ENCODE measurements at regions not wholly inside any gene's neighbourhood (a gene's known extent, or its start where the extent isn't known, plus 50 kb on each side); places are given as distances from the start of the nearest gene placed in this dataset.

DNA sequence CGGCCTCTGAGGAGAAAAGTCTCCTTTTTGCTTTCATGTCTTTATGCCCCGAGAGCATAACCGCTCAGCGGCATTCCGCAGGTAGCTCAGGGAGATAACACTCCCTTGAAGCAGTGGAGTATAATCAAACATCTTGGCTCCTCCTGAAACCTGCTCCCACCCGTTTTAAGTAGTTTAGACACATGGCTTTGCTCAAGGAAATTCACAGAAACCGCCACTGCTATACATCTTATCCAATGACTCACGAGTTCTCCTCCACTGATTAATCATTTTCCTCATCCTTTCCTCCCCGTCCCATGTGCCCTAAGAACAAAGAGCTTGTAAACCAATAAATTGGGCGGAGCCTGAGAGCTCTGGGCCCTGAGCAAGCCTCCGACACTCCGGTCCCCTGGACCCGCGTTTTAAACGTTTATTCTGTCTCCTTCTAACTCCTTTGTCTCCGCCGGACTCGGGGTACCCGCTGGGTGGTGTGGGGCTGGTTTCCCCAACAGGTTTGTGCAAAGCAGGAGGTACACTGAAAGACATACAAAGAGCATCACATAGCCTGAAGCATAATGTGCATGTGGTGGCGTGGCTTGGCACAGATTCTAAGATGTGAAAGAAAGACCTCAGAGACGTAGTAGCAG, 401.2 kb downstream of the TLL1 start:
- DNase-seq (ENCODE audit: low spot score): no peak

DNA sequence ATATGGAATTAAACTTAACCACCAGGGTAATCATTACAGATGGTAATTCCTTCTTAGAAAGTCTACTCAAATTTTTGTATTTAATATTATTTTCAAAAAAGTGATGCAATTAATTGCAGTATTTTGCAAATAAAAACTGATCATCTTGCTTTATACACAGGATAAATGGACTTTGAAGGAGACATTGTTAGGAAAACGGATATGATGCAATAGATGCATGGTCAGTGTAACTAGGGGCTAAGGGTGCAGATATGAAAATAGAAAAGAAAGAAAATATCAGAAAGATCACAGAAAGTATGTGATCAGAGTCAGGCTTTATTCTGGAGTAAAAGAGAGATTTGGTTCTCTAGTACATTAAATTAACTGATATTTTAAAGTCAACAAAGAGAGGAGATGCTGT, 401.7 kb downstream of the TLL1 start:
- no peak for DNase-seq (ENCODE audit: low spot score)

DNA sequence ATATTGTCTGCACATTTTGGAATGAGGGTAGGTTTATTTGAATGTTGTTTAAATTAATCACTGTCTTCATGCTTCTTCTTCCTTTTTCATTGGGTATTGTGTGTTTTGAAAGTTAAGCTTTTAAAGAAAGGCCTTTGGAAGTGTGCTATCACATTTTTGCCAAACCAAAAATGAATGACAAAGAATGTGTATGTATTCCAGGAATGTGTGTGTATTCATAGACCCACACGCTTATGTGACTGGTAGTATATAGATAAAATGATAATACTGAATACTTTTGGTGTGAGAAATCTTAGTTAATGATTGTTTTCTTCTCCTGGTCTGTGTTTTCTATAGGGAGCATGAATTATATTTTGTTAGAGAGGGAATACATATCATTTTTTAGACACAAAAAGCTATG, 404.4 kb downstream of the TLL1 start:
- DNase-seq (ENCODE audit: low spot score): no peak

DNA sequence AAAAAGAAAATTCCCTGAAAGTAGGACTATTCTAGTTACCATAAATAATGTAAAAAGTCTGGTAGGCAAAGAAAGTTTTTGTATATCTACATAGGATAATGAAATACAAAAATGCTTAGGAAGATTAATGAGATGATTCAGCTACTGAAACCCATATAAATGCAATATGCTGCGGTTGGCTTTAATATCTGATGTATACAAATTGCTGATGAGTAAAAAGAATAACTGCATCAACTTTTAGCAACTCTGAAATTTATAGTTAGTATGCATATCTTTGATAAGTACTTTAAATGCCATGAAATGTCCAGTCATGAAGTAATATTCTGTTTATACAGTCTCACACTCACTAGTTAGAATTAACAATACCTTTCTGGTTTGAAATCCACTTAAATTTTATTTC, 404.8 kb downstream of the TLL1 start:
- no peak for DNase-seq (ENCODE audit: low spot score)

DNA sequence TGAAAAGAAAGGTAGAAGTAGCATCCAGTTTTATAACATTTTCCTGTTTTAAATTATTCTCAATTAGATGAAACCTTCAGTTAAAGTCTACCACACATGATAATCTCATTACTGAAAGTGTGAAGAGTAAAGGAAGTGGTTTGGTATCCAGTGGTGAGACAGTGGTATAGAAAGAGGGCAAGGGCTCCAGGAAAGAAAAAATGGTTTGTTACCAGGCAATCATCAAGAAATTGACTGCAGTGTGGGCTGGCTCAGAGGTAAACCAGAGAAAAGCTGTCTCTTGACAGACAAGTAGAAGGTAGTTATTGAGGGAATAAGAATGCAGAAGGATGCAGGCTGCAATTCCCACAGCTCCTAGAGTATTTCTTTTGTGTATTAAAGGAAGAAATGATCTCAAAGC, 406.2 kb downstream of the TLL1 start:
- no peak for DNase-seq (ENCODE audit: low spot score)

DNA sequence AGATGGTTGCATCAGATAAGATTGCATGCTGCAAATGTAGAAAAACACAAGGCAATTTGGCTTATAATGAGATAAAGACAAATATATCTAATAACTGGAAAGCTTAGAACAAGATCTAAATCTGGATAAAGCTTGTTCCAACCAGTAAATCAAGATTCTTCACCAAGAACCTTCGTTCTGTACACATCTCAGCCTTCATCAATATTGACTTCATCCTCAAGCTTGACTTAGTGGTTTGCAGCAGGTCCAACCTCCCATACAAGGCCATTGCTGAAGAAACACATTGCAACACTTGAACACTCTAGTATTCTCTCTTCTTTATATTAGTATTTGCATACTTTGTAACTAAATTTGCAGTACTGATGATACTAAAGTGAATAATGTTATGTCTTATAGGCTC, 407.6 kb downstream of the TLL1 start:
- no peak for DNase-seq (ENCODE audit: low spot score)

DNA sequence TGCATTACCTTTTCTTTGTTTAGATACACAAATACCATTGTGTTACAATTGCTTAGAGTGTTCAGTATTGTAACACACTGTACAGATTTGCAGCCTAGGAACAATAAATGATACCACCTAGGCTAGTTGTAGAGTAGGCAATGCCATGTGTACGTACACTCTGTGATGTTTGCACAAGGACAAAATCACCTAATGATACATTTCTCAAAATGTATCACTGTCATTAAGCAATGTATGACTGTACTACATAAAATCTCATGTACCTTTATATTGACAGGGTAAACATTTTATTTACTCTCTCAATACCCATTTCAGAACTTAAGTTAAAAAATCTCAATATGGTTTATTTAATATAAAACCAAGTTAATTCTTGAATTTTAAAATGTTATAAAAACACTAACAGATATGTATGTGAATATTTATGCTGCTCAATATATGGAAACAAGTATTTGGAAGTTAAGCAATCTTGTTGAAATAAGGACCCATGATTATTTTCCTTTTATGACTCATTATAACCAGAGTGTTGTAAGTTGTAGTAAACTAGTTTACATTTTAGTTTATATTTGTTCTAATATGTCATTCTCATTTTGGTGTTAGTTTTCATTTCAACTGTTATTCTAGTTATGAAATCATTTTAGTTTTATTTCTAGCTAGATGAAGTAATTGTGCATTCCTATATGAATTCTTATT, 409.2 kb downstream of the TLL1 start:
- no peak for DNase-seq (ENCODE audit: low spot score)

DNA sequence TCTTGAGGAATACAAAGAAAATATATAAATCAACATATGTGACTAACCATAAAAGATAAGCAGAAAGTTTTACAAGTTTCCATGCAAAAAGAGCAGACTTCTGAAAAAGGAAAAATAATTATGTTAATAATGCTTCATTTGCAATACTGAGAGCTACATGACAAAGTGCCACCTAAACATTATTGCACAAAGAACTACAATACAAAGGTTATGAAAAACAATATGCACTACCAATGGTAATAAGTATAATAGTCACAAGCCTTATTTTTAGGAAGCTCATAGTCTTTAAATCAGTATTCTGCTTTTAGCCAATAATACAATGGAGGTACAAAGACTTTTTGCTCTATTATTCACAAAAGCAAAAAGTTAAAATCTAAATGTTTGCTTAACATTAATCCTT, 411.2 kb downstream of the TLL1 start:
- DNase-seq (ENCODE audit: low spot score): no peak

DNA sequence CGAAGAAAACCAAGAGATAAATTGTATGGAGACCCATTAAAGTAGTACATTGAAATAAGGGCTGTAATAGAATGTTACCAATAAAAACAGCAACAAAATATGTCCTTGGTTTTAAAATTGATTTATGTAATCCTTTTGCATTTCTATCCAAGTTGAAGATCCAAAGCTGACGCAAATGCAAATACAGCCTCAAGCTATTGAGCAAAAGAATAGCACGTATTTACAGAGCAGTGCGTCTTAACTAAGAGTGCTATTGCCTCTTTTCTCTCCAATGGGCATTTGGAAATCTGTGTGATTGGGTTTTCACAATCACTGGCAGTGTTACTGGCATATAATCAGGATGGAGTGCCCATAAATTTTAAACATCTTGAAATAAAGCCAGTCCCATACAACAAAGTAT, 417.4 kb downstream of the TLL1 start:
- no peak for DNase-seq (ENCODE audit: low spot score)

DNA sequence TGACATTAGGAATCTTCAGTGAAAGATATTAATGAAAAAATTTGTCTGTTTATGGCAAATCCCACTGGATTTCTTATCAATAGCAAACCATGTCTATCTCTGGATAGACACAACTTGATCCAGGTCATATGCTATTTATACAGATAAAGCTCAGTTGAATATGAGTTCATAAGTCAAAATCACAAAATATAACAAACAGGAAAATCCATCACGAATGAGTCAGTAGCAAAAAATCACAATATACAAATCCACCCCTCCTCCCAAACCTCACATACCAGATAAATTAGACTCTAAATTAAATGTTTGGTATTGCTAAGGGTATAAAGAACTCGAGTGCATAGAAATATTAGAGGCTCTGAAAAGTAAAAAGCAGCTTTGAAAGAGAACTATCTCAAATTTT, 420.5 kb downstream of the TLL1 start:
- no peak for DNase-seq (ENCODE audit: low spot score)

DNA sequence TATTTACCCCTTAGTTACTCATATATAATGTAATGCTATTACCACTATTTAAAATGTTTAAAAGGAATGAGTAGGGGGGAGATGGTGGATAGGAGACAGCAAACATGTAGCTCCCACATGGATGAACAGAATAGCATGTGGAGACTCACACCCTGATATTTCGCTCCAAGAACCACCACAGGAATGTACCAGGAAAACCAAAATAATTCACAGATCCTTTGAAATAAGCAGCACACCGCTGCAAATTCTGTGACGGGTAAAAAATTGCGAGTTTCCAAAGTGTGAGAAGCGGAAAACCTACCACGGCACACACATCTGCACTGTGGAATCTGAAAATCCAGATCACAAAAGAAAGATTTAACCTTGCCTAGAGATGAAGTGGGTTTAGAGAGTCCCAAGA, 428.2 kb downstream of the TLL1 start:
- DNase-seq (ENCODE audit: low spot score): no peak

DNA sequence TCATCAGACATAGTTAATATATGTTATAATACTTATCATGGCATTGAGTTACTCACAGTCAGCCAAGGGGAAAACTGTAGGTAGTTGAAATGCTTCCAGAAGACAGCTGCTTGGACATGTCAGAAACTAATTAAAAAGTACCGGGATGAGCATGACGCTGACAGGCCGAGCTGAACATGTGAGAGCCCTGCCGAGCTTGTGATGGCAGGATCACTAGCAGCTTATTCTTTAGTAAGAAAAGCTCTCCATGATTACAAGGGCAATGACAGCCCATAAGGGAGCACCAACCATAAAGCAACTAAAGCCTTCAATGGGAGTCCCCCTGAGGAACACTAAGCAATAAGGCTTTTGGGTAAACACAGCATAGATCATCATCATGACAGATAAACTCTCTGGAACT, 435.6 kb downstream of the TLL1 start:
- no peak for DNase-seq (ENCODE audit: low spot score)

DNA sequence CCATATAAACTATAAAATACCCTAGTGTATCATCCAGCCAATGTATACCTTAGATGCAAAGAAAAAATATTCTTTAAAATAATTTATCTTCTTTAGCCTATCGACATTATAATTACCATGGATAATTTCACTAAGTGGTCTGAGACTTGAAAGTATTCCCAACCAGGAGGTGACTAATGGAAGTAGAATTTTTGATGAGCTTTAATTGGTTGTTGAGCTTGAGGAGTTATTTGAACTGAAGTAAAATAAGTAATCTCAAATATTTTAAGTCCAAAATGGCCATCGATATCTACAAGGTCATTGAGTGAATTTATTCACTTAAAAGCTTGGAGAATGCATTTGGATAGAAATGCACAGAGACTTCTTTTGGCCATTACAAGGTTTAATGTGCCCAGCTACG, 436.2 kb downstream of the TLL1 start:
- DNase-seq (ENCODE audit: low spot score): no peak

DNA sequence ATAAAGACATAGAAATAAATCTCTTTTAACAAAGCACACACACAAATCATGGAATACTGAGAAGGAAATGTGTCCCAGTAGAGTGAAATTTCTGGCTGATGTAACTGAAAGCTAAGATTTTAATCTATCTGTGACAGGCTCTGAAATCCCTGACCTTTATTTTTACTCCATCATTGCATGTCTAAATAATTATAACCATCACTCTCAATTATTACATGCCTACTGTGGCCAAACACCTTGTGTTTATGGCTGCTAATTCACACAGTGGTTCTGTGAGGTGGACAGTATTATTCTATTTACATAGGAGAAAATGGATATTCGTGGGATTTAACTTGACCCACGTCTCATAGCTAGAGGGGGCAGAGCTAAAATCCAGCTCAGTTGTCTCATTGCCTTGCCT, 438.1 kb downstream of the TLL1 start:
- no peak for DNase-seq (ENCODE audit: low spot score)

DNA sequence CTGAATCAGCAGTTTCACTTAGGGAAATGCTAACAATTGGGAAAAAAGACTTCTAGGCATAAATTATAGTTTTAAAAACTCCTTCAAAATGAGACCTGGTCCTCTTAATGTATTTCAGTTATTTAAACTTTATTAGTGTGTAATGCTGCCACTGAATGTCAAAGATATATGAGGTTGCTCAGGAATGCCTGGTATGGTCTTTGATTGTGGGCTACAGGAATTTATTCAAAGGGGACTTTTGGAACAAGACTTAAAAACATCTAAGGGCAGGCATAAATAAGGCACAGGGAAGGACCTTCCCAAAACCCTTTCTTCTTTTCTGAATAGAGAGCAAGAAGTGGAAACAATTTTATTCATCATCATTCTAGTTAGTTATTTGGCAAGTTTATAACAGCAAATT, 439.1 kb downstream of the TLL1 start:
- no peak for DNase-seq (ENCODE audit: low spot score)

DNA sequence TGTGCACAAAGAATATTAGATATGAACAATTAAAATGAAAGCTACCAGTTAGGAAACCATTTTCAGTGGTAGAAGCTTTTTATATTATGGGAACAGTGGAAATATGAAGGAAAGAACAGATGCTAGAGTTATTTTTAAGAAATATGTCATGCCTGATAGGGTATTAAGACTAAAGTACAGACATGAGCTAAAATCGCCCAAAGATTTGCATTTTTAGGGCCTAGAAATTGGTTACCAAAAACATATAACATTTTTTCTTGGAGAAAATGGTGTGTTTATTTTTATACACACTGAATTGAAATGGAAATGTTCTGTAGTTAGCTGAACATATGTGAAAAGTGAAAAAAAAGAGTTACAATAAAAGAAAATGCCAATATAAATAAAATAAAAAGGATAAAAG, 441.9 kb downstream of the TLL1 start:
- no peak for DNase-seq (ENCODE audit: low spot score)

DNA sequence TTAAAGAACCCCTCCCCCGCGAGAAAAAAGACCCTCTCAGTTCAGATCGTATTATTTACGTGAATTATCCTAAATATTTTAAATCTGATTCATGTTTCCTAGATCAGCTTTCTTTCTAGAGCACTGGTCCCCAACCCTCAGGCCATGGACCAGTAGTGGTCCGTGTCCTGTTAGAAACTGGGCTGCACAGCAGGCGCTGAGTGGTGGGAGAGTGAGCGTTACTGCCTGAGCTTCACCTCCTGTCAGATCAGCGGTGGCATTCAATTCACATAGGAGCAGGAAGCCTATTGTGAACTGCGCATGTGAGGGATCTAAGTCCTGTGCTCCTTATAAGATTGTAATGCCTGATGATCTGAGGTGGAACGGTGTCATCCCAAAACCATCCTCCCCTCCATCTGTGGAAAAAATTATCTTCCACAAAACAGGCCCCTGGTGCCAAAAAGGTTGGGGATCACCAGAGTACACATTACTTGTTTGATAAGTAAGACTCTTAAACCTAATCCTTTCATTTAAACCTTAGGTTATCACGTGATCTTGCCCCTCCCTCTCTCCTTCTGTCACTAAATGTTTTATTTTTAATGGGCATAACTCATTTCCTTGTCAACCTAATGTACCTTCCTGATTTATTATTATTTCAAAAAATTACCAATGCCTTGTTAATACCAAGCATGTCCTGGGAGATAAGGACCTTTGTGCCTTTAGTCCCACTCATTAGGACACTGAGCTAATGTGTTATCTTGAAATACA, 442.9 kb downstream of the TLL1 start:
- DNase-seq (ENCODE audit: low spot score): no peak

DNA sequence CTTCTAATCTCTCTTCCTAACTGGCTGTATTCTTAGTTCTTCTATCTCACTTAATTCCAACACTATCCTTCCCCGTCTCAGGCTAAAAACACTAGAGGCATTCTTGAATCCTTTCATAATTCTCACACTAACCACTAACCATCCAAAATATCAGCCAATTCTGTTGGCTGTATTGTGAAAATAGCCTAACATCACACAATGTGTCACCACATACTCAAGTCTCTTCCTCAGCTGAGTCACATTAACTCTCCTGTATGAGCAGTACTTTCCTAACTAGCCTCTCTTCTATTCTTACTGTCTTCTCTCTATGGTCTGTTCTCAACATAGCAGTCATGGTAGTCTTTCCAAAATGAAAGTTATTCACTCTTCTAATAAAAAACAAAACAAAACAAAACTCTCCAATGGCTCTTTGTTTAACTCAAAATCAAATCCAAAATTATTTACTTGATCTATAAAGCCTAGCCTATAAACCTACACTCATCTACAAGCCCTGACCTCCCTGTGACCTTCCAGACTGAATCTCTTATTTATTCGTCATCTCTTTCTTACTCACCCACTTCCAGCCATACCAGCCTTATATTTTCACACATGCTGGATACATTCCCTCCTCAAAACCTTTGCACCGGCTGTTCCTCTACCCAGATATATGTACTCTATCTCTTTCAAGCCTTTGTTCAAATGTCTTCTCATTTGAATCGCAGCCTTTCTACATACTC, 445.9 kb downstream of the TLL1 start:
- DNase-seq (ENCODE audit: low spot score): no peak

DNA sequence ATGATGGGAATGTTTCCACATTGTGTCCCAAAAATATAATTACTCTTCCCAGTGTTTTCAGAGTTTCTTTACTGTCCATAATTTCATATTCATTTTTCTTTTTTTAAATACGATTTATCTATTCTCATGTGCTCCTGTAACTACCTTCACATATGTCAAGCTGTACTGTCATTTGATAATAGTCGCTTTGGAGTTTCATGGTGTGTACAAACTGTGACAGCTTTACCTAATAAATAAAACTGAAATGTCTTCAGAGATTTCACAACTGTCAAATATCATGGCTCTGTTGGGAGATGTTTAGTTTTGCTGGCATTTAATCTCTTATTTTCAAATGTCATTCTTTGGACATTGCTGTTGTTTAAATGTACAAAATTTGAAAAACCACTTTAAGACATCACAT, 450.2 kb downstream of the TLL1 start:
- no peak for DNase-seq (ENCODE audit: low spot score)

DNA sequence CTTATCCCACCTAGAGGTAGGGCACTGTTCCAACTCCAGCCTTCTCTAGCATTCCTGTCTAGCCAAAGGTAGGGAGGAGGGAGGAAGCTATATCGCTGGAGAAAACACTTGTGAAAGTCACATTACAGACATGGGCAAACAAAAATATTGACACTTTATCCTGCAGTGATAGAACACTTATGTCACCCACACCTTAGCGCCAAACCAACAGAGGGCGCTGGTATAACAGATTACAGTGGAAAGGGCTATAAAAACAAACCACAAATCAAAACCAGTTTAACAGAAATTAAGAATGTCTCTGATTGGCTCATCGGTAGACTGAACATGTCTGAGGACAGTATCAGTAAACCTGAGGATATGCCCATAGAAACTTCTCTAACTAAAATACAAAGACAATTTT, 451.3 kb downstream of the TLL1 start:
- DNase-seq (ENCODE audit: low spot score): no peak

DNA sequence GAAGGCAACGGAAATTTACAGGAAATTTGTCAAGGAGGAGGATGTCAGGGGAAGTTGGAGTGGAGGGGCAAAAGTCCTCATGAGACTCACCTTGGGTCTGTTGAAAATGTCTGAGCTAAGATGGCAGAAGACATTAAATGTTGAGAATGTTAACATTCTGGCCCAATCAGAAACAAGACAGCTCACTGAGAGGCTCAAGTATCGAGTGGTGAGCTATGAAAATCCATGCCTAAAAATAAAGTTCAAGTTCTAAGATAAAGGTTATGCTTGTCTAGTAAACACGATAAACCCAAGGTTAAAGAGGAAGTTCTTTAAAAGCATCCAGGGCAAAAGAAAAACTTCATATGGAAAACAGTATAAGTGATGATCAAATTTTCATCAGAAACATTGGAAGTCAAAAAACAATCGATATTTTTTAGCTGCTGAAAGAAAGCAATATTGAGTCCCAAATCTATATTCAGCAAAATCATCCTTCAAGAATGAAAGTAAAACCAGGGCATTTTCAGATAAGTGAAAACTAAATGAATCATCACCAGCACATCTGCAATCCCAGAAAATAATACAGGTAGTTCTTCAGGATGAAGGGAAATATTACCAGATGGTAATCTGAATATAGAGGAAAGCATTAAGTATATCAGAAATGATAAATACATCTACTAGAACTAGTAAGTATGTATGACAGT, 462.4 kb downstream of the TLL1 start:
- DNase-seq (ENCODE audit: low spot score): no peak

DNA sequence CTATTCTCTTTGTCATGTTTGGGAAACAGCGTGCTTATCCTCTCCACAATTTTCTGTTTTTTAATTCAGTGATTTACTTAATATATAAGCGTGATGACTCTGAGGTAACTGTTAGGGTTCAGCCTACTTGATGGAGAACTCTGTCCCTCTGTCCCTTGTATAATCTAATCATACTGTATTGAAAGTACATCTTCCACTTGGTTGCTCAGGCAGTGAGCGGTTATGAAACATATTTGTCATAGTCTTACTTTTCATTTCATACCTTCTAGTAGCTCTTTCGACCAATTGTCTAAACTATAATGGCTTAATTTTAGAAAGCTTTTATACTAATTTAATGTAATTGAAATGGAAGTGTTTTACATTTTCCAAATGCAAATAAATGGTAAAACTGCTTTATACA, 469.0 kb downstream of the TLL1 start:
- DNase-seq (ENCODE audit: low spot score): no peak

Measured in Ammon's horn (tissue), 1 donor.